GM12878 (cell line): ENCODE measurements at regions not wholly inside any gene's neighbourhood (a gene's known extent, or its start where the extent isn't known, plus 50 kb on each side); places are given as distances from the start of the nearest gene placed in this dataset.

Experiments
- ATAC-seq: fragments of 200-7000 bp; cut with Tn5 transposase; 3 replicates; pipeline ENCODE4 v1.9.1; 2020; ENCODE audit warnings: mild to moderate bottlenecking, moderate library complexity
- BruUV-seq: library from RNA; stranded (reverse); fragments of 400-500 nt; replicated peaks from 2 replicates; lab custom pipeline; 2021; lab: Mats Ljungman, UMichigan
- CTCF ChIA-PET: fragments of 300-600 bp; sonication (Branson Sonifier 250); formaldehyde crosslinking; extraction: SDS; loops from one replicate; lab custom pipeline; 2021; ENCODE audit warnings: inconsistent platforms; lab: Yijun Ruan, JAX
- POLR2A ChIA-PET: fragments of 350-600 bp; formaldehyde crosslinking; extraction: SDS; loops from one replicate; lab custom pipeline; 2021; ENCODE audit warnings: inconsistent platforms; lab: Charles Lee
- RAD21 ChIA-PET: fragments of 300-600 bp; sonication (Branson Sonifier 250); formaldehyde crosslinking; loops from one replicate; lab custom pipeline; 2023; ENCODE audit warnings: antibody characterized with exemption; ENCODE audit not compliant: unreplicated experiment; lab: Charles Lee
- SMC1A ChIA-PET: fragments of 300-600 bp; sonication (Branson Sonifier 250); formaldehyde crosslinking; loops from one replicate; lab custom pipeline; 2023; ENCODE audit not compliant: unreplicated experiment, uncharacterized antibody; lab: Charles Lee
- DNase-seq: peaks from one replicate; pipeline ENCODE4 v3.0.0-alpha.2; 2011; ENCODE audit warnings: low read depth, low spot score
- FAIRE-seq: peaks from 3 replicates; lab custom pipeline; 2011; peaks lifted over from hg19 to GRCh38; lab: Jason Lieb, UNC
- H2AFZ ChIP-seq: 2 replicates; pipeline ENCODE4 v1.6.0; 2011; ENCODE audit warnings: low read depth, low read length, control low read depth; ENCODE audit not compliant: control insufficient read depth
- H3K27ac ChIP-seq: 2 replicates; pipeline ENCODE4 v1.5.1; 2011; ENCODE audit warnings: control low read depth; ENCODE audit not compliant: control insufficient read depth, insufficient read depth
- H3K27me3 ChIP-seq, 2 experiments: replicated peaks in 1 of 2; 2 replicates each; pipeline versions ENCODE4 v1.6.0 to v1.6.1; 2011; ENCODE audit warnings: low read length in 1 of 2; ENCODE audit not compliant: control insufficient read depth in 2 of 2, insufficient read depth in 2 of 2
- H3K36me3 ChIP-seq, 2 experiments: 2 replicates each; pipeline ENCODE4 v1.5.1; 2011; ENCODE audit warnings: low read length in 1 of 2; ENCODE audit not compliant: control insufficient read depth in 2 of 2, insufficient read depth in 2 of 2
- H3K4me1 ChIP-seq: 2 replicates; pipeline ENCODE4 v1.6.1; 2011; ENCODE audit warnings: mild to moderate bottlenecking, low read length, moderate library complexity, mixed read lengths; ENCODE audit not compliant: control insufficient read depth, insufficient read depth
- H3K4me2 ChIP-seq: 2 replicates; pipeline ENCODE4 v1.6.0; 2011; ENCODE audit warnings: control low read depth; ENCODE audit not compliant: control insufficient read depth, insufficient read depth
- H3K4me3 ChIP-seq: fragments of 200-600 bp; sonication (generic); 2 replicates; pipeline ENCODE4 v1.5.1; 2016
- H3K79me2 ChIP-seq: 2 replicates; pipeline ENCODE4 v1.6.0; 2011; ENCODE audit warnings: low read length; ENCODE audit not compliant: control insufficient read depth, insufficient read depth
- H3K9ac ChIP-seq: 2 replicates; pipeline ENCODE4 v1.8.0; 2011; ENCODE audit warnings: low read length, control low read depth, mixed read lengths; ENCODE audit not compliant: control insufficient read depth, insufficient read depth
- H3K9me3 ChIP-seq: replicated peaks from 3 replicates; pipeline ENCODE4 v1.5.1; 2011; ENCODE audit warnings: mild to moderate bottlenecking, low read length; ENCODE audit not compliant: control insufficient read depth, insufficient read depth
- H4K20me1 ChIP-seq: 2 replicates; pipeline ENCODE4 v1.6.0; 2011; ENCODE audit not compliant: control insufficient read depth, insufficient read depth
- CREM ChIP-seq: IDR thresholded peaks from 2 replicates; pipeline ENCODE4 v1.6.1; 2014; ENCODE audit warnings: antibody characterized with exemption, low read depth
- EED ChIP-seq: sonication (generic); IDR thresholded peaks from 2 replicates; pipeline ENCODE4 v1.6.1; 2016; ENCODE audit warnings: antibody characterized with exemption, low read depth
- ELK1 ChIP-seq: IDR thresholded peaks from 2 replicates; pipeline ENCODE4 v1.6.1; 2012; ENCODE audit warnings: low read depth, low read length, improper control_type of control experiment
- FOXM1 ChIP-seq: IDR thresholded peaks from 2 replicates; pipeline ENCODE4 v1.6.1; 2012; ENCODE audit warnings: low read depth, mild to moderate bottlenecking, inconsistent platforms, low read length, moderate library complexity
- MXI1 ChIP-seq: fragments of 150-350 bp; IDR thresholded peaks from 2 replicates; pipeline ENCODE4 v1.6.1; 2011; ENCODE audit warnings: low read depth, mild to moderate bottlenecking, inconsistent platforms, low read length, improper control_type of control experiment
- NBN ChIP-seq: fragments of 450-650 bp; IDR thresholded peaks from 2 replicates; pipeline ENCODE4 v1.6.1; 2016
- RBBP5 ChIP-seq: fragments of 200-600 bp; sonication (generic); conservative IDR thresholded peaks from 2 replicates; pipeline ENCODE4 v1.6.1; 2016
- WGBS: methylation state at CpG from one replicate; pipeline ENCODE4 v1.1.6; 2016; ENCODE audit warnings: low lambda C conversion rate; ENCODE audit not compliant: insufficient replicate concordance, insufficient coverage; ENCODE audit errors: missing lambda C conversion rate; 5-methylcytosine and 5-hydroxymethylcytosine counted together
- in situ Hi-C: fragments of 300-500 bp; cut with MboI; formaldehyde crosslinking; loops from 9 replicates; pipeline ENCODE4 v1.14.3; 2018; ENCODE audit warnings: mixed read lengths
- intact Hi-C: fragments of 100-400 bp; cut with micrococcal nuclease; formaldehyde crosslinking; loops from one replicate; pipeline ENCODE4 v1.14.2; 2022; ENCODE audit not compliant: unreplicated experiment

GRCh38 chr3:30498587-30498967 is 107.8 kb upstream of the TGFBR2 start:
- POLR2A ChIA-PET: interaction anchor here (1.2 kb wide), 1 partner anchor 21 kb away, joined by 3 read pairs; no protein-coding TSS in a partner anchor
- Histone ChIP-seq H4K20me1 (no peaks in the 10 kb centered on the region), H3K9ac (no peak overlapping the region), H3K4me3 (no peak overlapping the region), H3K36me3 (no peaks in the 10 kb centered on the region), H3K4me2 (no peak overlapping the region), H3K4me1 (peaks cover 28% of the 10 kb centered on the region), H3K79me2 (no peaks in the 10 kb centered on the region)
- in situ Hi-C loops: no loop called here
- no TSS peak for BruUV-seq
- no peak for TF ChIP-seq NBN
- TF ChIP-seq FOXM1: no peak
- TF ChIP-seq CREM: no peak
- TF ChIP-seq ELK1: no peak
- no peak for TF ChIP-seq MXI1
- TF ChIP-seq EED: no peak
- TF ChIP-seq RBBP5: no peak
- TF ChIP-seq, all 136 proteins: peak for 0
- ChIA-PET RAD21 (no interaction called here), SMC1A (interaction anchor here (1.7 kb wide), 1 partner anchor 9 kb away, joined by 5 read pairs; no protein-coding TSS in a partner anchor), CTCF (no interaction called here)
- intact Hi-C loops: no loop called here
- FAIRE-seq (no peak), ATAC-seq (no peak), DNase-seq (no peak)
- Histone ChIP-seq H3K27ac (no peak overlapping the region), H3K9me3 (no peaks in the 10 kb centered on the region; the same call in 2 of the 3 replicates), H2AFZ (no peak overlapping the region), H3K27me3 (peaks cover 0 to 3% of the 10 kb centered on the region in 2 experiments; a peak in 1 of 4 replicates)
- 80% methylated on average over 1 of the region's 1 CpG for WGBS
